ENCODE measurements at regions not wholly inside any gene's neighbourhood (a gene's known extent, or its start where the extent isn't known, plus 50 kb on each side); places are given as distances from the start of the nearest gene placed in this dataset.
"Not testable (repeated sequence)": the region's sequence is repeated elsewhere in the genome, so short reads cannot be mapped to it uniquely, and the experiment has no call there.

DNA sequence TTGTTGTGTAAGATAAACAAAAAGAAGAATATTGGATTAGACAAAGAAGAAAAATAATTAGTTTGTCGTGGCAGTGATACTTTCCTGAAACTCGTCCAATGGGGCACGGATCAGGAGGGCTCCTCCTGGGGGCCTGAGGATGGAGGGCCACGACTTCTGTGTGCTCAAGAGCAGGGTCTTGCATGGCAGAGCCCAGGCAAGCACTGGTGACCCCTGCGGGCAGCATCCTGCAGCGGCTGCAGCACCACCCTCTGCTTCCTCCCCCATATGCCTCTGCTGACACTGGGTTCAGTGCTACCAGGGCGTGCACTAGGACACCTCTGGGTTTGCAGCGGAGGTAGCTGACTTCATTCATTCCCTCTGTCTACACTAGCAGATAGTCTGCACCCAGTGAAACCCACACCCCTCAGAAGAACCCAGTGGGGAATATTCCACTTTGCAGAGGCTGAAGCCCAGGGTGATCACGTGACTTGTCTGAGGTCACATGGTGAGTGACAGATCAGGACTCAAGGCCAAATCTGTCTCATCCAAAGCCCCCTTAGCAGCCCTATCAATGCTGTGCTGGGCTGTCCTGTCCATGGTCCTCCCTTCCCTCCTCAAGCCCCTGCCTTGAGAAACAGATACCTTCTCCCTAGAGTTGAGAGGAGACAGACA is 375.5 kb downstream of the TCERG1L start:
- Histone ChIP-seq H3K27me3 (replicated peaks; ENCODE audit: insufficient read depth, low read depth, low read length, poor library complexity) (no peaks in the 10 kb centered on the region), H3K36me3 (ENCODE audit: insufficient read depth, low read length, poor library complexity, severe bottlenecking) (no peaks in the 10 kb centered on the region), H3K9me3 (ENCODE audit: low read depth, low read length, poor library complexity, severe bottlenecking) (no peaks in the 10 kb centered on the region), H3K27ac (ENCODE audit: low read depth, low read length, poor library complexity, severe bottlenecking) (no peak overlapping the region), H3K4me3 (ENCODE audit: low read depth, low read length, poor library complexity, severe bottlenecking) (no peak overlapping the region), H3K4me1 (ENCODE audit: insufficient read depth, low read length, poor library complexity, severe bottlenecking) (peaks cover 27% of the 10 kb centered on the region)
- no peak for DNase-seq (ENCODE audit: low spot score)
- no TSS peak for BruUV-seq (replicated peaks)
- intact Hi-C loops (cut with micrococcal nuclease; ENCODE audit: unreplicated experiment): no loop called here
- ChIA-PET CTCF (no interaction called here), POLR2A (ENCODE audit: low non-redundant PET) (no interaction called here)
- TF ChIP-seq, protein P1, sequence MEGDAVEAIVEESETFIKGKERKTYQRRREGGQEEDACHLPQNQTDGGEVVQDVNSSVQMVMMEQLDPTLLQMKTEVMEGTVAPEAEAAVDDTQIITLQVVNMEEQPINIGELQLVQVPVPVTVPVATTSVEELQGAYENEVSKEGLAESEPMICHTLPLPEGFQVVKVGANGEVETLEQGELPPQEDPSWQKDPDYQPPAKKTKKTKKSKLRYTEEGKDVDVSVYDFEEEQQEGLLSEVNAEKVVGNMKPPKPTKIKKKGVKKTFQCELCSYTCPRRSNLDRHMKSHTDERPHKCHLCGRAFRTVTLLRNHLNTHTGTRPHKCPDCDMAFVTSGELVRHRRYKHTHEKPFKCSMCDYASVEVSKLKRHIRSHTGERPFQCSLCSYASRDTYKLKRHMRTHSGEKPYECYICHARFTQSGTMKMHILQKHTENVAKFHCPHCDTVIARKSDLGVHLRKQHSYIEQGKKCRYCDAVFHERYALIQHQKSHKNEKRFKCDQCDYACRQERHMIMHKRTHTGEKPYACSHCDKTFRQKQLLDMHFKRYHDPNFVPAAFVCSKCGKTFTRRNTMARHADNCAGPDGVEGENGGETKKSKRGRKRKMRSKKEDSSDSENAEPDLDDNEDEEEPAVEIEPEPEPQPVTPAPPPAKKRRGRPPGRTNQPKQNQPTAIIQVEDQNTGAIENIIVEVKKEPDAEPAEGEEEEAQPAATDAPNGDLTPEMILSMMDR (conservative IDR thresholded peaks at IDR 0.05; ENCODE audit: low read depth, low read length): no peak
- TF ChIP-seq EZH2 (IDR thresholded peaks at IDR 0.05; ENCODE audit: borderline replicate concordance, low read depth, low read length, poor library complexity, severe bottlenecking): no peak

DNA sequence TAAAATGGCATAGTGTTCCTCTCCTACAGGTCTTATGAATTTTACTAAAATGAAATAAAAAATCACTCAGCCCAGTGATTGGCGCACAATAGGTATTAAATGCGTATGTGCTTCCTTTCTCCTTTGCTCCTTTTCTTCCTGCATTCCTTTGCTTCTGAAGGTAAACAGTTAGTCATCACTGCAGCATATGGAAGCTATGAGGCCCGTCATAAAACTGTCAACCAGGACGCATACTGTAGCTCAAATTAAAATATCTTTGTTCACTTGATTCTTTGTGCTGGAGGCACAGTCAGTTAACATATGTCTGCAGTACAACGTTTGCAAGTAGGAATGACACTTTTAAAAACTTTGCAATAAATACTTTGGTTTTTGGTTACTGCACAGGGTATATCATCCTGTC is 374.7 kb downstream of the TCERG1L start:
- BruUV-seq (replicated peaks): no TSS peak
- intact Hi-C loops (cut with micrococcal nuclease; ENCODE audit: unreplicated experiment): no loop called here
- H3K4me1 ChIP-seq (ENCODE audit: insufficient read depth, low read length, poor library complexity, severe bottlenecking): peaks cover 27% of the 10 kb centered on the region
- peak; percentile 33 for DNase-seq (ENCODE audit: low spot score)
- H3K4me3 ChIP-seq (ENCODE audit: low read depth, low read length, poor library complexity, severe bottlenecking): no peak overlapping the region
- no peak overlapping the region for H3K27ac ChIP-seq (ENCODE audit: low read depth, low read length, poor library complexity, severe bottlenecking)
- H3K9me3 ChIP-seq (ENCODE audit: low read depth, low read length, poor library complexity, severe bottlenecking): no peaks in the 10 kb centered on the region
- H3K36me3 ChIP-seq (ENCODE audit: insufficient read depth, low read length, poor library complexity, severe bottlenecking): no peaks in the 10 kb centered on the region
- POLR2A ChIA-PET (ENCODE audit: low non-redundant PET): no interaction called here
- no peaks in the 10 kb centered on the region for H3K27me3 ChIP-seq (replicated peaks; ENCODE audit: insufficient read depth, low read depth, low read length, poor library complexity)
- no peak for TF ChIP-seq EZH2 (IDR thresholded peaks at IDR 0.05; ENCODE audit: borderline replicate concordance, low read depth, low read length, poor library complexity, severe bottlenecking)
- TF ChIP-seq, protein P1 (conservative IDR thresholded peaks at IDR 0.05; ENCODE audit: low read depth, low read length): no peak
- CTCF ChIA-PET: no interaction called here

DNA sequence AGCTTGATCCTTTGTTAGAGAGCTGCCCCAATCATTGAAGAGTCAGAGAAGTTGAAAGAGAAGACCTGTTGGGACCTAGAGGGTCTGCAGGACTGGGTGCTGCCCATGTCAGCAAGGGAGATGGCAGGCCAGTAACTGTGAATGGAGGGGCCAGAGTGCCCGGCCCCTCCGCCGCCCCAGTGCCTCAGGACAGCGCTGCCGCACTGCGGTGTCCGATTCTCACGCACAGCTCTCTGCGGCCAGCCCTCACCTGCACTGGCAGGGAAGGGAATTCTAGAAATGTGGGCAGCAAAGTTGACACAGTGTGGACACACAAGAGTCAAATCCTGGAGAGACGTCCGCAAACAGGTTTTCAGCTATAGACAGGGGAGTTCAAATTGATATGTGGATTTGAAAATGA is 373.5 kb downstream of the TCERG1L start:
- Histone ChIP-seq H3K4me1 (ENCODE audit: insufficient read depth, low read length, poor library complexity, severe bottlenecking) (peaks cover 27% of the 10 kb centered on the region), H3K4me3 (ENCODE audit: low read depth, low read length, poor library complexity, severe bottlenecking) (no peak overlapping the region), H3K27me3 (replicated peaks; ENCODE audit: insufficient read depth, low read depth, low read length, poor library complexity) (no peaks in the 10 kb centered on the region), H3K36me3 (ENCODE audit: insufficient read depth, low read length, poor library complexity, severe bottlenecking) (no peaks in the 10 kb centered on the region), H3K27ac (ENCODE audit: low read depth, low read length, poor library complexity, severe bottlenecking) (no peak overlapping the region), H3K9me3 (ENCODE audit: low read depth, low read length, poor library complexity, severe bottlenecking) (no peaks in the 10 kb centered on the region)
- BruUV-seq (replicated peaks): no TSS peak
- ChIA-PET CTCF (no interaction called here), POLR2A (ENCODE audit: low non-redundant PET) (no interaction called here)
- intact Hi-C loops (cut with micrococcal nuclease; ENCODE audit: unreplicated experiment): no loop called here
- no peak for DNase-seq (ENCODE audit: low spot score)
- TF ChIP-seq, protein P1 (conservative IDR thresholded peaks at IDR 0.05; ENCODE audit: low read depth, low read length): no peak
- TF ChIP-seq EZH2 (IDR thresholded peaks at IDR 0.05; ENCODE audit: borderline replicate concordance, low read depth, low read length, poor library complexity, severe bottlenecking): no peak

DNA sequence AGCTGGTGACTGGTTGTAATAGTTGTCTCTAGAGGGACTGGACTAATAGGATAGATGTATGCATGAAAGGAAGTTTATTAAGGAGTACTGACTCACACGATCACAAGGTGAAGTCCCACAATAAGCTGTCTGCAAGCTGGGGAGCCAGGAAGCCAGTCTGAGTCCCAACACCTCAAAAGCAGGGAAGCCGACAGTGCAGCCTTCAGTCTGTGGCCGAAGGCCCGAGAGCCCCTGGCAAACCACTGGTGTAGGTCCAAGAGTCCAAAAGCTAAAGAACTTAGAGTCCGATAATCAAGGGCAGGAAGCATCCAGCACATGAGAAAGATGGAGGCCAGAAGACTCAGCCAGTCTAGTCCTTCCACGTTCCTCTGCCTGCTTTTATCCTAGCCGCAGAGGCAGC is 372.6 kb downstream of the TCERG1L start:
- intact Hi-C loops (cut with micrococcal nuclease; ENCODE audit: unreplicated experiment); POLR2A ChIA-PET (ENCODE audit: low non-redundant PET); BruUV-seq (replicated peaks); H3K4me3 ChIP-seq (ENCODE audit: low read depth, low read length, poor library complexity, severe bottlenecking); CTCF ChIA-PET; H3K27ac ChIP-seq (ENCODE audit: low read depth, low read length, poor library complexity, severe bottlenecking); H3K9me3 ChIP-seq (ENCODE audit: low read depth, low read length, poor library complexity, severe bottlenecking); H3K27me3 ChIP-seq (replicated peaks; ENCODE audit: insufficient read depth, low read depth, low read length, poor library complexity); H3K36me3 ChIP-seq (ENCODE audit: insufficient read depth, low read length, poor library complexity, severe bottlenecking); DNase-seq (ENCODE audit: low spot score): not testable (repeated sequence)
- H3K4me1 ChIP-seq (ENCODE audit: insufficient read depth, low read length, poor library complexity, severe bottlenecking): peaks cover 27% of the 10 kb centered on the region

All from A673 (cell line).